IMR-90 (cell line): ENCODE measurements at regions not wholly inside any gene's neighbourhood (a gene's known extent, or its start where the extent isn't known, plus 50 kb on each side); places are given as distances from the start of the nearest gene placed in this dataset.

Source experiments
- ATAC-seq: fragments of 200-7000 bp; cut with Tn5 transposase; 2 replicates; pipeline ENCODE4 v1.9.1; 2020; ENCODE audit warnings: low read depth, mild to moderate bottlenecking, moderate library complexity
- BruUV-seq: library from RNA; stranded (reverse); fragments of 400-500 nt; replicated peaks from 2 replicates; lab custom pipeline; 2021; lab: Mats Ljungman, UMichigan
- CTCF ChIA-PET: fragments of 300-600 bp; formaldehyde crosslinking; extraction: SDS; loops from one replicate; lab custom pipeline; 2021; ENCODE audit warnings: antibody characterized with exemption; lab: Yijun Ruan, JAX
- POLR2A ChIA-PET: fragments of 300-600 bp; sonication (Branson Sonifier 250); formaldehyde crosslinking; loops from one replicate; lab custom pipeline; 2022; ENCODE audit warnings: antibody characterized with exemption; ENCODE audit not compliant: unreplicated experiment; lab: Charles Lee
- DNase-seq: peaks from one replicate; pipeline ENCODE4 v3.0.0; 2013
- H2AFZ ChIP-seq: replicated peaks from 2 replicates; pipeline ENCODE3; 2013; ENCODE audit warnings: low read length, mild to moderate bottlenecking; ENCODE audit not compliant: poor library complexity
- H2AK5ac ChIP-seq: 2 replicates; pipeline ENCODE4 v1.6.1; 2013; ENCODE audit warnings: low read depth, low read length, inconsistent platforms
- H2AK9ac ChIP-seq: replicated peaks from 2 replicates; pipeline ENCODE3; 2013; ENCODE audit warnings: mild to moderate bottlenecking, low read depth, low read length, moderate library complexity; ENCODE audit not compliant: poor library complexity
- H2BK120ac ChIP-seq: 2 replicates; pipeline ENCODE4 v1.6.1; 2013; ENCODE audit warnings: low read depth, low read length, inconsistent platforms
- H2BK15ac ChIP-seq: 3 replicates; pipeline ENCODE4 v1.6.1; 2013; ENCODE audit warnings: low read depth, low read length, inconsistent platforms
- H2BK20ac ChIP-seq: 2 replicates; pipeline ENCODE4 v1.6.1; 2013; ENCODE audit warnings: low read depth, mild to moderate bottlenecking, inconsistent platforms, low read length, moderate library complexity
- H2BK5ac ChIP-seq: 2 replicates; pipeline ENCODE4 v1.6.1; 2013; ENCODE audit warnings: mild to moderate bottlenecking, low read depth, low read length, inconsistent platforms; ENCODE audit not compliant: poor library complexity, severe bottlenecking
- H3K14ac ChIP-seq: replicated peaks from 2 replicates; pipeline ENCODE4 v1.6.1; 2013; ENCODE audit warnings: low read depth, low read length, inconsistent platforms
- H3K18ac ChIP-seq: 2 replicates; pipeline ENCODE4 v1.6.1; 2013; ENCODE audit warnings: low read depth, low read length, control low read depth
- H3K23ac ChIP-seq: 2 replicates; pipeline ENCODE4 v1.6.1; 2013; ENCODE audit warnings: low read depth, low read length, inconsistent platforms
- H3K27ac ChIP-seq: 2 replicates; pipeline ENCODE4 v1.5.1; 2013; ENCODE audit warnings: mild to moderate bottlenecking, control low read depth, low read length; ENCODE audit not compliant: insufficient read depth
- H3K27me3 ChIP-seq: 2 replicates; pipeline ENCODE4 v1.6.1; 2013; ENCODE audit warnings: low read length; ENCODE audit not compliant: control insufficient read depth, insufficient read depth
- H3K36me3 ChIP-seq: 2 replicates; pipeline ENCODE4 v1.6.1; 2013; ENCODE audit warnings: low read length, mixed read lengths; ENCODE audit not compliant: control insufficient read depth, insufficient read depth
- H3K4ac ChIP-seq: 2 replicates; pipeline ENCODE4 v1.6.1; 2013; ENCODE audit warnings: low read depth, low read length, inconsistent platforms
- H3K4me1 ChIP-seq: 2 replicates; pipeline ENCODE4 v1.6.1; 2013; ENCODE audit warnings: low read length, mixed read lengths; ENCODE audit not compliant: control insufficient read depth, insufficient read depth
- H3K4me2 ChIP-seq: 2 replicates; pipeline ENCODE4 v1.6.1; 2013; ENCODE audit warnings: low read depth, mild to moderate bottlenecking, control low read depth, low read length, moderate library complexity
- H3K4me3 ChIP-seq: 2 replicates; pipeline ENCODE4 v1.5.1; 2013; ENCODE audit warnings: low read depth, mild to moderate bottlenecking, control low read depth, low read length, moderate library complexity; ENCODE audit not compliant: insufficient read depth
- H3K56ac ChIP-seq: 2 replicates; pipeline ENCODE4 v1.6.1; 2013; ENCODE audit warnings: low read length, inconsistent platforms; ENCODE audit not compliant: insufficient read depth; ENCODE audit errors: extremely low read depth
- H3K79me1 ChIP-seq, 2 experiments: 2 replicates each; pipeline ENCODE4 v1.6.1; 2013; ENCODE audit warnings: low read length in 2 of 2, inconsistent platforms in 1 of 2, low read depth in 1 of 2
- H3K9ac ChIP-seq: 2 replicates; pipeline ENCODE4 v1.6.1; 2013; ENCODE audit warnings: low read depth, low read length, control low read depth
- H3K9me1 ChIP-seq: 2 replicates; pipeline ENCODE4 v1.6.1; 2013; ENCODE audit warnings: low read length, inconsistent platforms; ENCODE audit not compliant: insufficient read depth
- H3K9me3 ChIP-seq: 2 replicates; pipeline ENCODE4 v1.6.1; 2013; ENCODE audit warnings: low read length; ENCODE audit not compliant: control insufficient read depth, insufficient read depth
- H4K20me1 ChIP-seq: 2 replicates; pipeline ENCODE4 v1.6.1; 2013; ENCODE audit warnings: low read length, inconsistent platforms; ENCODE audit not compliant: insufficient read depth
- H4K5ac ChIP-seq: 2 replicates; pipeline ENCODE4 v1.6.1; 2013; ENCODE audit warnings: mild to moderate bottlenecking, low read depth, low read length, control low read depth
- H4K8ac ChIP-seq, 2 experiments: 2 replicates each; pipeline ENCODE4 v1.6.1; 2013; ENCODE audit warnings: low read depth in 2 of 2, low read length in 2 of 2, control low read depth in 1 of 2, inconsistent platforms in 1 of 2
- H4K91ac ChIP-seq: 2 replicates; pipeline ENCODE4 v1.6.1; 2013; ENCODE audit warnings: low read depth, low read length, inconsistent platforms; ENCODE audit not compliant: insufficient read depth
- BHLHE40 ChIP-seq: fragments of 150-350 bp; IDR thresholded peaks from 2 replicates; pipeline ENCODE4 v1.6.1; 2016; ENCODE audit warnings: mild to moderate bottlenecking, low read depth, low read length
- CEBPB ChIP-seq: IDR thresholded peaks from 2 replicates; pipeline ENCODE4 v1.6.1; 2012; ENCODE audit warnings: low read depth, low read length, improper control_type of control experiment
- FOS ChIP-seq: fragments of 150-350 bp; IDR thresholded peaks from 2 replicates; pipeline ENCODE4 v1.6.1; 2016; ENCODE audit warnings: low read depth, low read length
- MAFK ChIP-seq: IDR thresholded peaks from 2 replicates; pipeline ENCODE4 v1.6.1; 2012; ENCODE audit warnings: low read depth, low read length, improper control_type of control experiment
- NFE2L2 ChIP-seq: fragments of 150-350 bp; IDR thresholded peaks from 2 replicates; pipeline ENCODE4 v1.6.1; 2016; ENCODE audit warnings: low read depth, mild to moderate bottlenecking, low read length
- RAD21 ChIP-seq: IDR thresholded peaks from 2 replicates; pipeline ENCODE4 v1.6.1; 2012; ENCODE audit warnings: low read length, improper control_type of control experiment
- RFX5 ChIP-seq: IDR thresholded peaks from 2 replicates; pipeline ENCODE4 v1.8.0; 2012; ENCODE audit warnings: low read depth, mild to moderate bottlenecking, low read length, moderate library complexity
- SMC3 ChIP-seq: fragments of 150-350 bp; IDR thresholded peaks from 2 replicates; pipeline ENCODE4 v1.6.1; 2016; ENCODE audit warnings: low read depth, mild to moderate bottlenecking, antibody characterized with exemption, low read length, moderate library complexity
- WGBS, 2 experiments: methylation state at CpG; one replicate each; pipeline versions ENCODE4 v1.1.5 to v1.1.7; 2013; ENCODE audit warnings: missing lambda C conversion rate in 2 of 2; ENCODE audit not compliant: insufficient read length in 1 of 2; ENCODE audit errors: extremely low coverage in 2 of 2; 5-methylcytosine and 5-hydroxymethylcytosine counted together
- dilution Hi-C: fragments of 300-500 bp; cut with HindIII; formaldehyde crosslinking; loops from one replicate; pipeline ENCODE4 v1.14.3; 2018; ENCODE audit warnings: low sequenced_read_pairs; ENCODE audit not compliant: unreplicated experiment
- in situ Hi-C: fragments of 300-500 bp; cut with MboI; formaldehyde crosslinking; loops from 3 replicates; pipeline ENCODE4 v1.14.3; 2019; ENCODE audit warnings: low sequenced_read_pairs, inconsistent platforms, mixed read lengths
- intact Hi-C: fragments of 100-400 bp; cut with micrococcal nuclease; formaldehyde crosslinking; loops from 2 replicates; pipeline ENCODE4 v1.10.0; 2022

GRCh38 chr7:124375391-124375790 lies 342.5 kb upstream of the TMEM229A start:
- dilution Hi-C loops: no loop called here
- ATAC-seq (no peak), DNase-seq (no peak)
- Histone ChIP-seq H3K4ac (no peak overlapping the region), H3K9me3 (no peaks in the 10 kb centered on the region), H3K27ac (no peak overlapping the region), H3K79me1 (no peaks in the 10 kb centered on the region), H3K4me1 (no peaks in the 10 kb centered on the region), H3K23ac (no peak overlapping the region), H2AFZ (no peak overlapping the region), H3K18ac (no peak overlapping the region), H2BK5ac (no peak overlapping the region), H2BK120ac (no peak overlapping the region), H3K14ac (no peak overlapping the region), H2BK15ac (no peak overlapping the region), H3K4me2 (no peak overlapping the region), H4K8ac (no peak overlapping the region), H3K36me3 (no peaks in the 10 kb centered on the region), H3K4me3 (no peak overlapping the region), H3K56ac (no peak overlapping the region), H2AK9ac (no peak overlapping the region), H4K5ac (no peak overlapping the region), H3K9ac (no peak overlapping the region), H3K9me1 (no peaks in the 10 kb centered on the region), H2BK20ac (no peak overlapping the region), H3K27me3 (no peaks in the 10 kb centered on the region), H4K20me1 (no peaks in the 10 kb centered on the region), H4K91ac (no peak overlapping the region), H2AK5ac (no peak overlapping the region)
- WGBS, 2 experiments: no CpG with 5 or more reads among the region's 4 CpGs
- ChIA-PET CTCF (no interaction called here), POLR2A (no interaction called here)
- intact Hi-C loops: no loop called here
- TF ChIP-seq RAD21 (no peak), NFE2L2 (no peak), CEBPB (no peak), MAFK (no peak), BHLHE40 (no peak), FOS (no peak), SMC3 (no peak), RFX5 (no peak)
- in situ Hi-C loops: no loop called here
- BruUV-seq: no TSS peak
